Gastrocnemius medialis (tissue), 4 donors: ENCODE measurements at regions not wholly inside any gene's neighbourhood (a gene's known extent, or its start where the extent isn't known, plus 50 kb on each side); places are given as distances from the start of the nearest gene placed in this dataset.
"Not testable (repeated sequence)": the region's sequence is repeated elsewhere in the genome, so short reads cannot be mapped to it uniquely, and the experiment has no call there.

Experiments used
- ATAC-seq, 2 donors: fragments of 150-250 bp; one replicate each; pipeline ENCODE4 v1.9.1; 2016
- DNase-seq, 2 donors: peaks; one replicate each; pipeline ENCODE4 v3.0.0-alpha.2; 2019
- H3K27ac ChIP-seq, 4 donors: fragments of 200-600 bp; sonication (generic); 1 replicate in 1 of 4; 2 replicates in 3 of 4; pipeline ENCODE4 v1.5.1; 2016 to 2018; ENCODE audit warnings: mild to moderate bottlenecking in 2 of 4, moderate library complexity in 1 of 4
- H3K27me3 ChIP-seq, 3 donors: fragments of 200-600 bp; sonication (generic) in 2 of 3; 1 replicate in 1 of 3; 2 replicates in 2 of 3; pipeline versions ENCODE4 v1.5.1 to v1.6.0; 2016 to 2019; ENCODE audit warnings: mild to moderate bottlenecking in 1 of 3, moderate library complexity in 1 of 3
- H3K36me3 ChIP-seq, 2 donors: fragments of 200-600 bp; sonication (generic) in 1 of 2; one replicate each; pipeline ENCODE4 v1.5.1; 2017 to 2018
- H3K4me1 ChIP-seq, 2 donors: fragments of 200-600 bp; sonication (generic) in 1 of 2; one replicate each; pipeline ENCODE4 v1.5.1; 2016 to 2017; ENCODE audit warnings: mild to moderate bottlenecking in 2 of 2
- H3K4me3 ChIP-seq, 4 donors: fragments of 200-600 bp; sonication (generic) in 3 of 4; 1 replicate in 1 of 4; 2 replicates in 3 of 4; pipeline ENCODE4 v1.5.1; 2016 to 2019; ENCODE audit warnings: mild to moderate bottlenecking in 2 of 4
- H3K9me3 ChIP-seq, 3 donors: fragments of 200-600 bp; sonication (generic) in 2 of 3; 1 replicate in 1 of 3; 2 replicates in 2 of 3; pipeline ENCODE4 v1.5.1; 2016 to 2019
- POLR2A ChIP-seq, 2 donors: fragments of 450-650 bp; IDR thresholded peaks; one replicate each; pipeline ENCODE4 v1.6.1; 2017; ENCODE audit warnings: antibody characterized with exemption in 2 of 2, mild to moderate bottlenecking in 2 of 2, moderate library complexity in 2 of 2
- in situ Hi-C, 4 donors: fragments of 200-750 bp; cut with MboI; loops; one replicate each; pipeline versions ENCODE4 v1.15.0 to v1.8.0; 2017; ENCODE audit warnings: low sequenced_read_pairs in 4 of 4
- intact Hi-C: fragments of 100-400 bp; cut with DNase I; formaldehyde crosslinking; loops from one replicate; pipeline ENCODE4 v1.15.1; 2023; ENCODE audit warnings: low total_unique reads
- TF ChIP-seq, protein P1 (sequence below), 5 experiments: fragments of 450-650 bp in 3 of 5; fragments of 200-600 bp in 2 of 5; sonication (generic) in 2 of 5; IDR thresholded peaks in 4 of 5; conservative IDR thresholded peaks in 1 of 5; 1 replicate in 4 of 5; 2 replicates in 1 of 5; pipeline ENCODE4 v1.5.1; 2016 to 2019; ENCODE audit warnings: antibody characterized with exemption in 5 of 5, mild to moderate bottlenecking in 3 of 5, moderate library complexity in 3 of 5

DNA sequence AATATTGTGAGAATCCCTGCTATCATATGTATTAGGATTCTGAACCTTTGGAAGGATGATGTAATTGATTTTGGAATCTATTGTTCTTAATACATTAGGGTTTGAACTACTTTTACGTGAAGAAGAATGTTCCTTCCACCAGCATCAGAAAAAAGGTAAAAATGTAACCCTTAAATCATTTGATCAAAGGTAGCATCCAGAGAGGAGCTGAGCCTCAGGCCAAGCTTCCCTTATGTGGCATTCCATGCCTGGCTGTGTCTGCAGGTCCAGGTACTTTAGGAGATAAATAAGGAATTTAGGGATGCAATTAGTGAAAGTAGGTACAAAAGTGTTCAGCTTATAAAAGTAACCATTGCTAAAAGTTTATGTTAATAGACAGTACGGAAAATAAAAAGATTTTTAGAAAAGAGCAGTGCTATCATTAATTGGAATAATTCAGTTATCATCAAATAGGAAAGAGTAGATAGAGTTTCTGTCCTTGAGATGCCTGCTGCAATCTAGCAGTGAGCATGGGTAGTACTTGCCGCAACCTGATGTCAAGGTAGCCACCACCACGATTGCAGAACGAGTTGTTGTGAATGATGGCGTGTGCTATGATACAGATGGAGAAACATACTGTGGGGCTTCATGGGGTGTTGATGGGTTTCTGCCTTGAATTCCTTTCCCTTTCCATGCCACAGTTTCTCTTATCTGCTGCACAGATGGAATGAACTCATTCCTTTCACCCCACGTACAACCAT, 228.8 kb downstream of the GATA3 start:
- H3K27ac ChIP-seq: no peak overlapping the region
- H3K36me3 ChIP-seq: no peaks in the 10 kb centered on the region
- ATAC-seq (no peak), DNase-seq (no peak)
- H3K4me3 ChIP-seq: no peak overlapping the region
- in situ Hi-C loops: no loop called here
- no peaks in the 10 kb centered on the region for H3K27me3 ChIP-seq
- no peaks in the 10 kb centered on the region for H3K4me1 ChIP-seq
- no peaks in the 10 kb centered on the region for H3K9me3 ChIP-seq
- TF ChIP-seq, protein P1, sequence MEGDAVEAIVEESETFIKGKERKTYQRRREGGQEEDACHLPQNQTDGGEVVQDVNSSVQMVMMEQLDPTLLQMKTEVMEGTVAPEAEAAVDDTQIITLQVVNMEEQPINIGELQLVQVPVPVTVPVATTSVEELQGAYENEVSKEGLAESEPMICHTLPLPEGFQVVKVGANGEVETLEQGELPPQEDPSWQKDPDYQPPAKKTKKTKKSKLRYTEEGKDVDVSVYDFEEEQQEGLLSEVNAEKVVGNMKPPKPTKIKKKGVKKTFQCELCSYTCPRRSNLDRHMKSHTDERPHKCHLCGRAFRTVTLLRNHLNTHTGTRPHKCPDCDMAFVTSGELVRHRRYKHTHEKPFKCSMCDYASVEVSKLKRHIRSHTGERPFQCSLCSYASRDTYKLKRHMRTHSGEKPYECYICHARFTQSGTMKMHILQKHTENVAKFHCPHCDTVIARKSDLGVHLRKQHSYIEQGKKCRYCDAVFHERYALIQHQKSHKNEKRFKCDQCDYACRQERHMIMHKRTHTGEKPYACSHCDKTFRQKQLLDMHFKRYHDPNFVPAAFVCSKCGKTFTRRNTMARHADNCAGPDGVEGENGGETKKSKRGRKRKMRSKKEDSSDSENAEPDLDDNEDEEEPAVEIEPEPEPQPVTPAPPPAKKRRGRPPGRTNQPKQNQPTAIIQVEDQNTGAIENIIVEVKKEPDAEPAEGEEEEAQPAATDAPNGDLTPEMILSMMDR (IDR thresholded peaks at IDR 0.05 in 4 of 5, conservative IDR thresholded peaks at IDR 0.05 in 1 of 5): no peak
- TF ChIP-seq POLR2A (IDR thresholded peaks at IDR 0.05): no peak
- intact Hi-C loops: no loop called here

DNA sequence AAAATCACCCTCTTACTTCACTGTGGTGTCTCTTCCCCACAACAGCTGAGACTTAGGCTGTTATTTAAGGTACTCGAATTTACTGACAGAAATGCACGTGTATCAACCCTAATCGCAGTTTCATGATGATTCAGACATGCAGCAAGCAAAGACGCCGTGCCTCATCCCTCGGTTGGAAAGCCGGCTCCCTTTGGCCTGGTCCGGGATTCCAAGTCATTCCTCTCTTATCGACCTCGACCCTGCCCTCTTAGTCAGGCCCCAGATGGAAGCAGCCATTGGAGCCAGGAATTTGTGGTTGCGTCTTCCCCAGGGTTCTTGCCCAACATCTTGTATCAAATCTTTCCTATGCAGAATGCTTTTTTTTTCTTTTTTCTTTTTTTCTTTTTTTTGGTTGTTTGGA, 229.5 kb downstream of the GATA3 start:
- TF ChIP-seq, protein P1 (IDR thresholded peaks at IDR 0.05 in 4 of 5, conservative IDR thresholded peaks at IDR 0.05 in 1 of 5): no peak
- no peak for TF ChIP-seq POLR2A (IDR thresholded peaks at IDR 0.05)
- Histone ChIP-seq H3K27me3 (no peaks in the 10 kb centered on the region), H3K9me3 (no peaks in the 10 kb centered on the region), H3K4me3 (no peak overlapping the region), H3K36me3 (no peaks in the 10 kb centered on the region), H3K4me1 (no peaks in the 10 kb centered on the region), H3K27ac (no peak overlapping the region)
- in situ Hi-C loops (no loop called here), intact Hi-C loops (no loop called here)
- ATAC-seq: no peak
- no peak for DNase-seq

DNA sequence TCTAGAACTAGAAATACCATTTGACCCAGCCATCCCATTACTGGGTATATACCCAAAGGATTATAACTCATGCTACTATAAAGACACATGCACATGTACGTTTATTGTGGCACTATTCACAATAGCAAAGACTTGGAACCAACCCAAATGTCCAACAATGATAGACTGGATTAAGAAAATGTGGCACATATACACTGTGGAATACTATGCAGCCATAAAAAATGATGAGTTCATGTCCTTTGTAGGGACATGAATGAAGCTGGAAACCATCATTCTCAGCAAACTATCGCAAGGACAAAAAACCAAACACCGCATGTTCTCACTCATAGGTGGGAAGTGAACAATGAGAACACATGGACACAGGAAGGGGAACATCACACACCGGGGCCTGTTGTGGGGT, 231.5 kb downstream of the GATA3 start:
- H3K4me3 ChIP-seq, H3K36me3 ChIP-seq, H3K9me3 ChIP-seq, ATAC-seq, H3K27ac ChIP-seq, H3K27me3 ChIP-seq, in situ Hi-C loops, H3K4me1 ChIP-seq, DNase-seq, intact Hi-C loops: not testable (repeated sequence)

DNA sequence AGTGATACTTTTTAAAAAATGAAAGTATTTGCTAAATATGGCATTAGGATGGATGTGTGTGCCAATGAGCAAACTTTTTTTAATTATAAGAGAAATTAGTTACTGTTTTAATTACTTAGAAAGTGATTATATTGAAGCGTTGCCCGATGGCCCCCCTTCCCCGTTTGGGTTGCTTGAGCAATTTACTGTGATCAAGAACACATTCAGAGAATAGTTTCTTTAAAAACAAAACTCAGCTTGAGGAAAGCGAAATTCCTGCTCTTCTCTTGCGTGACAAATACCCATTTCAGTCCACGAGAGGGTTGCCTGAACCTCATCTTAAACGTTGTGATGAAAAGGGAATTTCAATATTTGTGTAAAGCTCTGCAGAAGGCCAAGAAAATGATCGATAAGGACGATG, 234.1 kb downstream of the GATA3 start:
- no peak for TF ChIP-seq POLR2A (IDR thresholded peaks at IDR 0.05)
- TF ChIP-seq, protein P1 (IDR thresholded peaks at IDR 0.05 in 4 of 5, conservative IDR thresholded peaks at IDR 0.05 in 1 of 5): no peak
- no peak for ATAC-seq
- no peak for DNase-seq
- Histone ChIP-seq H3K36me3 (no peaks in the 10 kb centered on the region), H3K9me3 (no peaks in the 10 kb centered on the region), H3K4me1 (no peaks in the 10 kb centered on the region), H3K27me3 (no peaks in the 10 kb centered on the region), H3K4me3 (no peak overlapping the region), H3K27ac (no peak overlapping the region)
- intact Hi-C loops (no loop called here), in situ Hi-C loops (no loop called here)

DNA sequence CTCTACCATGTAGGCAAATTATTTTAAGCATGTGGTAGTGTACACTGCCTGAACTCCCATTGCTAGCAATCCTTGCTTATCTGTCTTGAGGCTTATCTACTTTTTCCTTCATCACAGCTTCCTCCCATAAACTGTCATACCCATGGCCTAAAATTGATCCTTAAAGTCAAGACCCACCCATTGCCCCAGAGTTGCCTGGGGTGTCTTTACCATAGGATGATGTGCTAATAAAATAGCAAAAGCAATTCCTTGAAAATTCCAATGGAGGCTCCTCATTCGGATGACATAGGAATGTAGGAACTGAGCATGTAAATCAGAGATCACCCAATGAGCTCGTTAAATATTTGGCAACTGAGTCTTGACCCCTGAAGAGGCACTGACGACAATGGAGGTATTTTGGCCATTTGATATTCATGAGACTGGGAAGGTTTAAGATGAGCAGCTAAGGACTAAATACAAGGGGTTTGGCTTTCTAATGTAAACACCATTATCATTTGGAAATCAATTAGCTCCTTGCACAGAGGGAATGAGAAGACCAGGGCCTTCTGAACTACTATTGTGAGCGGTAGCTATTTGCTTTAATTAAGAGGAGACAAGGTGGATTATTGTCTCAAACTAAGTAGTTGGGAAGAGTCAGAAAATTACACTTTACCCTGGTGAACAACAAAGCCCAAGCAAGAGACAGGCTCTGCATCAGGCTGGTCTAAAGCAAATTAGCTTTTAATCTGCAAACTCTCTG, 234.9 kb downstream of the GATA3 start:
- Histone ChIP-seq H3K4me1 (no peaks in the 10 kb centered on the region), H3K27ac (no peak overlapping the region), H3K9me3 (no peaks in the 10 kb centered on the region), H3K4me3 (no peak overlapping the region), H3K27me3 (no peaks in the 10 kb centered on the region), H3K36me3 (no peaks in the 10 kb centered on the region)
- in situ Hi-C loops (no loop called here), intact Hi-C loops (no loop called here)
- no peak for ATAC-seq
- TF ChIP-seq, protein P1 (IDR thresholded peaks at IDR 0.05 in 4 of 5, conservative IDR thresholded peaks at IDR 0.05 in 1 of 5): no peak
- TF ChIP-seq POLR2A (IDR thresholded peaks at IDR 0.05): no peak
- DNase-seq: no peak
